ENCODE measurements at regions not wholly inside any gene's neighbourhood (a gene's known extent, or its start where the extent isn't known, plus 50 kb on each side); places are given as distances from the start of the nearest gene placed in this dataset.

- TF ChIP-seq POLR2A (IDR thresholded peaks at IDR 0.05; ENCODE audit: low read depth, low read length): no peak
- no peak for TF ChIP-seq POLR2AphosphoS5 (IDR thresholded peaks at IDR 0.05; ENCODE audit: low read depth, low read length)
These were observed 414.6 kb upstream of the PROK2 start for GRCh38 chr3:72199530-72199929.
